Left lung (tissue), 4 donors: ENCODE measurements at regions not wholly inside any gene's neighbourhood (a gene's known extent, or its start where the extent isn't known, plus 50 kb on each side); places are given as distances from the start of the nearest gene placed in this dataset.

Experiments used
- ATAC-seq: fragments of 200-7000 bp; cut with Tn5 transposase; one replicate; pipeline ENCODE4 v1.9.1; 2020; ENCODE audit warnings: moderate library complexity
- DNase-seq, 4 donors: peaks; one replicate each; pipeline ENCODE4 v3.0.0-alpha.2; 2013 to 2020
- H3K27ac ChIP-seq, 2 donors: fragments of 200-600 bp; sonication (generic) in 1 of 2; one replicate each; pipeline versions ENCODE4 v1.5.0 to v1.8.0; 2020 to 2021
- H3K27me3 ChIP-seq, 2 donors: fragments of 200-600 bp; sonication (generic) in 1 of 2; one replicate each; pipeline versions ENCODE4 v1.5.0 to v1.8.0; 2020 to 2021
- H3K36me3 ChIP-seq, 2 donors: fragments of 200-600 bp; sonication (generic) in 1 of 2; one replicate each; pipeline versions ENCODE4 v1.5.0 to v1.8.0; 2020 to 2021
- H3K4me1 ChIP-seq, 2 donors: fragments of 200-600 bp; one replicate each; pipeline ENCODE4 v1.8.0; 2021
- H3K4me3 ChIP-seq, 2 donors: fragments of 200-600 bp; sonication (generic) in 1 of 2; one replicate each; pipeline versions ENCODE4 v1.5.0 to v1.8.0; 2020 to 2021; ENCODE audit warnings: mild to moderate bottlenecking in 1 of 2
- H3K9me3 ChIP-seq, 2 donors: fragments of 200-600 bp; sonication (generic) in 1 of 2; one replicate each; pipeline versions ENCODE4 v1.5.0 to v1.8.0; 2020 to 2021
- intact Hi-C, 2 donors: fragments of 100-400 bp; cut with DNase I; formaldehyde crosslinking; loops; one replicate each; pipeline versions ENCODE4 v1.11.2 to v1.14.2; 2022
- TF ChIP-seq, protein P1 (sequence below), 2 donors: fragments of 200-600 bp; sonication (generic) in 1 of 2; IDR thresholded peaks; one replicate each; pipeline versions ENCODE4 v1.5.0 to v1.8.0; 2021; ENCODE audit warnings: antibody characterized with exemption in 2 of 2
- donor health status: DM: no; HTN: yes; CAD: no.
- donor health status: DM: no; HTN: no; CAD: no.

DNA sequence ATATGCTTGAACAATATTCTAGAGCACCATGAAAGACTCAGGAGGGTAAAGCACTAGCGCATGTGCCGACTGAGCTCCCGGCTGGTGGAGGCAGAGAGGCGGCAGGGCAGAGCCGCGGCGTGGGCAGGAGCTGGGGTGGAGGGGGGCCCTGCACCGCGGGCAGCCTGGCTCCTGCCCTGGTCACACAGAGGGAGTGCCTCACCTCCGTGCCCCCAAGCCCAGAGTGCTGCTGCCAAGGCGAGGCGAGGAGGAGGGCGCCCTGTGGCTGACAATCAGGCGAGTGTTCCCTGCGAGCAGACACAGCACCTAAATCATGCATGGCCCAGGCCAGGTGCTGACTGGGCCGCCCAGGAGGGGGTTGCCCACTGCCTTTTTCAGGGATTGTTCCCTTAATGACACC lies 105.8 kb upstream of the TNRC6C start:
- no peak overlapping the region for H3K4me3 ChIP-seq
- no peak for ATAC-seq
- H3K4me1 ChIP-seq, result no peaks in the 10 kb centered on the region
- H3K36me3 ChIP-seq, result no peaks in the 10 kb centered on the region
- TF ChIP-seq, protein P1, sequence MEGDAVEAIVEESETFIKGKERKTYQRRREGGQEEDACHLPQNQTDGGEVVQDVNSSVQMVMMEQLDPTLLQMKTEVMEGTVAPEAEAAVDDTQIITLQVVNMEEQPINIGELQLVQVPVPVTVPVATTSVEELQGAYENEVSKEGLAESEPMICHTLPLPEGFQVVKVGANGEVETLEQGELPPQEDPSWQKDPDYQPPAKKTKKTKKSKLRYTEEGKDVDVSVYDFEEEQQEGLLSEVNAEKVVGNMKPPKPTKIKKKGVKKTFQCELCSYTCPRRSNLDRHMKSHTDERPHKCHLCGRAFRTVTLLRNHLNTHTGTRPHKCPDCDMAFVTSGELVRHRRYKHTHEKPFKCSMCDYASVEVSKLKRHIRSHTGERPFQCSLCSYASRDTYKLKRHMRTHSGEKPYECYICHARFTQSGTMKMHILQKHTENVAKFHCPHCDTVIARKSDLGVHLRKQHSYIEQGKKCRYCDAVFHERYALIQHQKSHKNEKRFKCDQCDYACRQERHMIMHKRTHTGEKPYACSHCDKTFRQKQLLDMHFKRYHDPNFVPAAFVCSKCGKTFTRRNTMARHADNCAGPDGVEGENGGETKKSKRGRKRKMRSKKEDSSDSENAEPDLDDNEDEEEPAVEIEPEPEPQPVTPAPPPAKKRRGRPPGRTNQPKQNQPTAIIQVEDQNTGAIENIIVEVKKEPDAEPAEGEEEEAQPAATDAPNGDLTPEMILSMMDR (IDR thresholded peaks at IDR 0.05), result no peak
- intact Hi-C loops, result no loop called here
- no peak overlapping the region for H3K27ac ChIP-seq
- H3K27me3 ChIP-seq, result peaks cover 0 to 43% of the 10 kb centered on the region in 2 donors
- no peak for DNase-seq
- H3K9me3 ChIP-seq, result no peaks in the 10 kb centered on the region

DNA sequence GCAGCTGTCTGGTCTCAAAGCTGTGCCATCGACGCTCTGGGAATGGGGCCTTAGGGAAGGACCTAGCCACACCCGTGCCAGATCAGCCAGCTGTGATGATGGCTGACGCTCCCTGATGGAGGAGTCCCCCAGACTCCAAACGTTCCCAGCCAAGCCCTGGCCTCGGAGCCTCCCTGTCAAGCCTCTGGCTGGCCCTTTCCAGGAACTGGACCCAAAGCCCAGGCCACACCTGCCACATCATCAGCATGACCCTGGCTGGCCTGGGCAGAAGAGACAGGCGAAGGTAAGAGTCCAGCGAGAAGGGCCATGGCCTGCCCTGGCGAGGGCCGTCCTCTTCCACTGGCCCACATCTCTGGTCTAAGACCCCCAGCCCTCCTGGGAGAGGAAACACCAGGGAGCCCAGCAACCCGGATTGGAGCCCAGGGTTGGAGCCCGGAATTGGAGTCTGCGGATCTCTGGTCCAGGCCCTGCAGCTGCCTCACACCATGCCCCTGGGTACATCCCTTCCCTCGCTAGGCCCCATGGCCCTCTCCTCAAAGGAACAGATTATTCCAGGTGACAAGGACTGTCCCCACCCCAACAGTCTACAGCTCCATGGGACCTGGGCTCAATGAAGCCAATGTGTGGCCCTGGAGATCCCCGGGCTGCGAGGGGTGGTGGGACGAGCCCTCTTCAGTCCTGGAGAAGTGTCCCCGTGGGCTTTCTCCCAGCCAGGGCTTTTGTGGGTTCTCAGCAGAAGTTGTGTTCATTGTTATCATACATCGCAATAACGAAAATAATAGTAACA lies 105.1 kb upstream of the TNRC6C start:
- intact Hi-C loops, result no loop called here
- Histone ChIP-seq H3K27ac (no peak overlapping the region), H3K4me3 (no peak overlapping the region), H3K27me3 (peaks cover 0 to 46% of the 10 kb centered on the region in 2 donors), H3K36me3 (no peaks in the 10 kb centered on the region), H3K4me1 (no peaks in the 10 kb centered on the region), H3K9me3 (no peaks in the 10 kb centered on the region)
- ATAC-seq, result no peak
- DNase-seq, result peak in 1 of 4 donors; percentile 57
- TF ChIP-seq, protein P1 (IDR thresholded peaks at IDR 0.05), result no peak

DNA sequence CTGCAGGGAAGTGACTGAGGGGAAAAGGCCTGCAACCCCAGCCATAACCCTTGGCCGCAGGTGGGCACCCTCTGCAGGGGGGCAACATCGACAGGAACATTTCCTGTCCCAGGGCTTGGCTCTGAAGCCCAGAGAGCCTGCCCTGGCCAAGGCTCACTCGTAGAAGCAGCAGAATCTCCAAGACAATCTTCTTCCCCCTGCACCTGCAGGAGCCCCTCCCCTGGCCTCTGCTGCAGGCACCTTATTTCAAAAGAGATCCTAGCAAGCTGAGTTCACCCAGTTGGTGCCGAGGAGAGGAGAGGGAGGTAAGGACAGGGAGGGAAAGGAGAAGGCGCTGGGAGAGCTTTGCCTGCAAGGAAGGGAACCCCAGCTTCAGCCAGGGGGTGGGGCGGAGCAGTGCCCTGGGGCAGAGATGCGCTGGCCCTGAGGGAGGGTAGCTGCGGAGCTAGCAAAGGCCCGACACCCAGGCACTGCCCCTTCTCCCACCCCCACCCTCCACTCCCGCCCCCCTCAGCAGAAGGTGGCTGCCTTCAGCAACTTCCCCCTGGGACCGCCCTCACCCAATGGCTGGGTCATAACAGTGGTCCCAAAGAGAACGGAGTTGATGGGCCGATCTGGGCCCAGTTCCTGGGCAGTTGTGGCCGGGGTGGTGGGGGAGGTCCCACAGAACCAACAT lies 104.3 kb upstream of the TNRC6C start:
- Histone ChIP-seq H3K36me3 (no peaks in the 10 kb centered on the region), H3K4me3 (no peak overlapping the region), H3K4me1 (no peaks in the 10 kb centered on the region), H3K9me3 (no peaks in the 10 kb centered on the region), H3K27ac (no peak overlapping the region), H3K27me3 (peaks cover 0 to 52% of the 10 kb centered on the region in 2 donors)
- TF ChIP-seq, protein P1 (IDR thresholded peaks at IDR 0.05), result no peak
- peak in 1 of 4 donors; percentile 31 for DNase-seq
- no peak for ATAC-seq
- intact Hi-C loops, result no loop called here

DNA sequence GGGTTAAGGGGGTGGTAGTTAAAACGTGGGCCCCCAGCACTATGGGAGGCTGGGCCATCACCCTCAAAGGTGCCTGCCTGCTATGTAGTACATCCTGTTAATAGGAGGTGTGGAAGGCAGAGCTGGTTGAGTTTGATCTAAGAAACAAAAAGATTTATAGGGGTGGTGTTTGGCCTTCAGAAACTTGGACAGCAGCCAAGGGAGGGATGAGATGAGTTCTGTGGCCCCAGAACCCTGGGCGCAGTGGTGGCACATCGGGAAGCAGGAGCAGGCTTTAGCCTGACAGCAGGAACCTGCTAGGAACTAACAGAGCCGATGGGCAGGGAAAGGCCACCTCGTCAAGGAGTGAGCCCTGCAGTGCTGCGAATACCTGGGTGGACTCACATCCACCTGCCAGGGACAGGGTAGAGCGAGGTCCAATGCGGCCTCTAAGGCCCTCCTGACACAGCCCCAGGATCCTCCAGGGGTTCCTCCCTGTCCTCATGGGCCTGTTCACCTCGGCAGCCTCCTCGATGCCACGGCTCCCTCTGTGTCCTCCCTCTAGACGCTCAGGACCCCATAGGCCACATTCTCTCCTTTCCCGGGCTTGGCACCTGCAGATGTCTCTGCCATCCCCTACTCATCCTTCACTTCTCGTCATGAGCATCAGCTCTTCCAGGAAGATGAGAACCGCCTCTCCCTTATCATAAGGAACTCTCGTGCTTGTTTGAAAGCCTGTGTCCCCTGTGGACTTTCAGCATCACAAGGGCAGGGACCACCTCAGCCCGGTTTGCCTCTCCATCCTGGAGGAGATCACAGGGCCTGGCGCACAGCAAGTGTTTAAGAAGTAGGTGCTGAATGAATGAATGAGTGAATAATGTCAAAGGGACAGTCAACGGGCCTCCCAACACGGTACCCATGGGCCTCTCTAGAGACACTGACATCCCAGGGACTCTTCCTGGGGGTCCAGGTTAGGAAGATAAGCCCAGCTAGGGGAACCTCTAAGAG lies 103.5 kb upstream of the TNRC6C start:
- intact Hi-C loops, result no loop called here
- H3K4me3 ChIP-seq, result no peak overlapping the region
- no peaks in the 10 kb centered on the region for H3K4me1 ChIP-seq
- H3K9me3 ChIP-seq, result no peaks in the 10 kb centered on the region
- no peak overlapping the region for H3K27ac ChIP-seq
- peak in 1 of 4 donors; percentile 45 for DNase-seq
- peaks cover 0 to 56% of the 10 kb centered on the region in 2 donors for H3K27me3 ChIP-seq
- ATAC-seq, result no peak
- TF ChIP-seq, protein P1 (IDR thresholded peaks at IDR 0.05), result no peak
- no peaks in the 10 kb centered on the region for H3K36me3 ChIP-seq
